ENCODE measurements at regions not wholly inside any gene's neighbourhood (a gene's known extent, or its start where the extent isn't known, plus 50 kb on each side); places are given as distances from the start of the nearest gene placed in this dataset.

GRCh38 chr3:40649346-40649745 lies 124.6 kb downstream of the ZNF621 start:
- Histone ChIP-seq H3K36me3 (ENCODE audit: control insufficient read depth, insufficient read depth, low read length) (no peaks in the 10 kb centered on the region), H3K27me3 (ENCODE audit: control insufficient read depth, insufficient read depth, low read length) (no peaks in the 10 kb centered on the region), H3K4me3 (ENCODE audit: low read depth in 2 of 2, low read length in 2 of 2) (no peak overlapping the region), H3K4me1 (ENCODE audit: control insufficient read depth, insufficient read depth, low read length) (no peaks in the 10 kb centered on the region), H3K9me3 (ENCODE audit: control insufficient read depth, insufficient read depth, low read depth, low read length) (no peaks in the 10 kb centered on the region), H3K27ac (ENCODE audit: low read length) (no peak overlapping the region)
- ChIA-PET CTCF (no interaction called here), POLR2A (no interaction called here)
- intact Hi-C loops (cut with micrococcal nuclease; ENCODE audit: unreplicated experiment) (no loop called here), in situ Hi-C loops (cut with HindIII; ENCODE audit: low pct_unique_long_range_greater_than_20kb, low sequenced_read_pairs) (no loop called here)
- no peak for DNase-seq (ENCODE audit: low read depth, low spot score)
- no TSS peak for BruUV-seq (replicated peaks)
- TF ChIP-seq REST (IDR thresholded peaks at IDR 0.05; ENCODE audit: insufficient read depth in 1 of 2, low read depth in 2 of 2, low read length in 1 of 2): no peak
- TF ChIP-seq CTCF (IDR thresholded peaks at IDR 0.05): no peak
- TF ChIP-seq SIN3A (IDR thresholded peaks at IDR 0.05; ENCODE audit: borderline replicate concordance, insufficient read depth, low read depth, low read length): no peak
- TF ChIP-seq TCF7L2 (IDR thresholded peaks at IDR 0.05; ENCODE audit: low read depth, low read length): no peak
- no peak for ATAC-seq

GRCh38 chr3:40652072-40652471 lies 127.3 kb downstream of the ZNF621 start:
- POLR2A ChIA-PET: no interaction called here
- DNase-seq (ENCODE audit: low read depth, low spot score) (no peak), ATAC-seq (no peak)
- intact Hi-C loops (cut with micrococcal nuclease; ENCODE audit: unreplicated experiment) (no loop called here), in situ Hi-C loops (cut with HindIII; ENCODE audit: low pct_unique_long_range_greater_than_20kb, low sequenced_read_pairs) (no loop called here)
- H3K4me3 ChIP-seq (ENCODE audit: low read depth in 2 of 2, low read length in 2 of 2): no peak overlapping the region
- H3K36me3 ChIP-seq (ENCODE audit: control insufficient read depth, insufficient read depth, low read length): no peaks in the 10 kb centered on the region
- no peak overlapping the region for H3K27ac ChIP-seq (ENCODE audit: low read length)
- TF ChIP-seq REST (IDR thresholded peaks at IDR 0.05; ENCODE audit: insufficient read depth in 1 of 2, low read depth in 2 of 2, low read length in 1 of 2) (no peak), CTCF (IDR thresholded peaks at IDR 0.05) (no peak), SIN3A (IDR thresholded peaks at IDR 0.05; ENCODE audit: borderline replicate concordance, insufficient read depth, low read depth, low read length) (no peak), POLR2AphosphoS5 (IDR thresholded peaks at IDR 0.05; ENCODE audit: low read depth, low read length) (no peak), TCF7L2 (IDR thresholded peaks at IDR 0.05; ENCODE audit: low read depth, low read length) (no peak)
- no peaks in the 10 kb centered on the region for H3K9me3 ChIP-seq (ENCODE audit: control insufficient read depth, insufficient read depth, low read depth, low read length)
- H3K27me3 ChIP-seq (ENCODE audit: control insufficient read depth, insufficient read depth, low read length): no peaks in the 10 kb centered on the region
- BruUV-seq (replicated peaks): no TSS peak
- CTCF ChIA-PET: no interaction called here
- no peaks in the 10 kb centered on the region for H3K4me1 ChIP-seq (ENCODE audit: control insufficient read depth, insufficient read depth, low read length)
